Neutrophil (primary cell): ENCODE measurements at regions not wholly inside any gene's neighbourhood (a gene's known extent, or its start where the extent isn't known, plus 50 kb on each side); places are given as distances from the start of the nearest gene placed in this dataset.

ENCODE experiments used
- H3K27ac ChIP-seq: fragments of 200-600 bp; sonication (generic); 2 replicates; pipeline ENCODE4 v1.5.1; 2016; ENCODE audit warnings: mild to moderate bottlenecking, moderate library complexity
- H3K27me3 ChIP-seq: fragments of 200-600 bp; sonication (generic); 2 replicates; pipeline ENCODE4 v1.6.0; 2016; ENCODE audit warnings: mild to moderate bottlenecking
- H3K36me3 ChIP-seq: fragments of 200-600 bp; sonication (generic); 2 replicates; pipeline ENCODE4 v1.5.1; 2017
- H3K4me1 ChIP-seq, 2 experiments: fragments of 200-600 bp in 1 of 2; sonication (generic) in 1 of 2; 1 replicate in 1 of 2; 2 replicates in 1 of 2; pipeline versions ENCODE4 v1.5.1 to v1.6.1; 2013 to 2016; ENCODE audit warnings: low read depth in 1 of 2, low read length in 1 of 2, mild to moderate bottlenecking in 1 of 2, moderate library complexity in 1 of 2; ENCODE audit not compliant: control insufficient read depth in 1 of 2, insufficient read depth in 1 of 2
- H3K4me3 ChIP-seq, 2 experiments: fragments of 200-600 bp in 1 of 2; sonication (generic) in 1 of 2; 1 replicate in 1 of 2; 2 replicates in 1 of 2; pipeline ENCODE4 v1.5.1; 2013 to 2016; ENCODE audit warnings: low read depth in 1 of 2, low read length in 1 of 2, mild to moderate bottlenecking in 1 of 2, moderate library complexity in 1 of 2
- H3K9me3 ChIP-seq: fragments of 200-600 bp; sonication (generic); 2 replicates; pipeline ENCODE4 v1.5.1; 2016
- CTCF ChIP-seq: fragments of 200-600 bp; sonication (generic); IDR thresholded peaks from 2 replicates; pipeline ENCODE4 v1.5.1; 2016; ENCODE audit warnings: antibody characterized with exemption

GRCh38 chr5:118616281-118616680, 372.1 kb downstream of the DTWD2 start:
- Histone ChIP-seq H3K4me3 (no peak overlapping the region), H3K9me3 (no peaks in the 10 kb centered on the region), H3K27me3 (no peaks in the 10 kb centered on the region), H3K4me1 (no peaks in the 10 kb centered on the region), H3K36me3 (no peaks in the 10 kb centered on the region), H3K27ac (no peak overlapping the region)
- TF ChIP-seq CTCF, result no peak

GRCh38 chr5:118614731-118615456, 373.5 kb downstream of the DTWD2 start:
- TF ChIP-seq CTCF, result no peak
- Histone ChIP-seq H3K4me1 (no peaks in the 10 kb centered on the region), H3K27ac (no peak overlapping the region), H3K27me3 (no peaks in the 10 kb centered on the region), H3K4me3 (no peak overlapping the region), H3K36me3 (no peaks in the 10 kb centered on the region), H3K9me3 (no peaks in the 10 kb centered on the region)

- Histone ChIP-seq H3K9me3 (no peaks in the 10 kb centered on the region), H3K36me3 (no peaks in the 10 kb centered on the region), H3K27me3 (no peaks in the 10 kb centered on the region), H3K27ac (no peak overlapping the region), H3K4me1 (no peaks in the 10 kb centered on the region), H3K4me3 (no peak overlapping the region)
- no peak for TF ChIP-seq CTCF
These were observed 376.9 kb downstream of the DTWD2 start for GRCh38 chr5:118611332-118611945.

GRCh38 chr5:118606940-118607339, 381.4 kb downstream of the DTWD2 start:
- H3K36me3 ChIP-seq, result no peaks in the 10 kb centered on the region
- no peak for TF ChIP-seq CTCF
- no peaks in the 10 kb centered on the region for H3K4me1 ChIP-seq
- H3K9me3 ChIP-seq, result no peaks in the 10 kb centered on the region
- H3K27me3 ChIP-seq, result no peaks in the 10 kb centered on the region
- H3K27ac ChIP-seq, result no peak overlapping the region
- H3K4me3 ChIP-seq, result no peak overlapping the region

- H3K4me1 ChIP-seq, result no peaks in the 10 kb centered on the region
- H3K27me3 ChIP-seq, result no peaks in the 10 kb centered on the region
- H3K27ac ChIP-seq, result no peak overlapping the region
- no peaks in the 10 kb centered on the region for H3K36me3 ChIP-seq
- H3K4me3 ChIP-seq, result no peak overlapping the region
- no peak for TF ChIP-seq CTCF
- no peaks in the 10 kb centered on the region for H3K9me3 ChIP-seq
These were observed 382.6 kb downstream of the DTWD2 start for GRCh38 chr5:118605761-118606160.
